GF-D8 (cell line): ENCODE measurements at regions not wholly inside any gene's neighbourhood (a gene's known extent, or its start where the extent isn't known, plus 50 kb on each side); places are given as distances from the start of the nearest gene placed in this dataset.
"Not testable (repeated sequence)": the region's sequence is repeated elsewhere in the genome, so short reads cannot be mapped to it uniquely, and the experiment has no call there.

Experiments
- DNase-seq: peaks from one replicate; lab custom pipeline; 2025; lab: John Stamatoyannopoulos, UW

DNA sequence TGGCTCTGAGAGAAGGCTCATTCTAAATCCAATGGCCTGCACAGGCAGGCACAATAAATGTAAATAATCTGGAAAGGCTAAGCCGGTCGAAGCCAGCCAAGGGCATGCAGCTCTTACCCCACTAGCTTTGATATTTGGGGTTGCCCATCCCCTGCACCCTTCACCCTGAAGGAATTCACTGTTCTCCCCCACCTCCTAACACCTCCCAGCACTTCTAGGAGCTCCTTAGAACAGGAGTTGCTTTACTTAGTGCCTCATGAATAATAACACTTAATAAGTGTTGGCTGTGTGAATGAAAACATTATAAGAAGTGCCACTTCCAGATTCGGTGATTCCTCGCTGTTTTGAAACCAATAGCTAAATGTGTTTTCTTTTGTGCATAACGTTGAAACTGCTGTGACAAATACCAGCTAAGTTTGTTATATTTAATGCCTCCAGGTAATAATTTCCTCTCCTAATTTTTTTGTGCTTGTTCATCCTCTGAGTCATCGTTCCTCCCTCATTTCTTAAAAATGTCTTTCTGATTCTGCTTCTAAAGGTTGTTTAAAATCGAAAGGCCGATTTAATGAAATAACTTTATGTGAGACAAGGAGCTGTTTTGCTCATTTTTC lies 458.8 kb downstream of the METTL4 start:
- DNase-seq, result no peak

- no peak for DNase-seq
Measured at GRCh38 chr18:2114289-2114688, 457.0 kb downstream of the METTL4 start.

DNA sequence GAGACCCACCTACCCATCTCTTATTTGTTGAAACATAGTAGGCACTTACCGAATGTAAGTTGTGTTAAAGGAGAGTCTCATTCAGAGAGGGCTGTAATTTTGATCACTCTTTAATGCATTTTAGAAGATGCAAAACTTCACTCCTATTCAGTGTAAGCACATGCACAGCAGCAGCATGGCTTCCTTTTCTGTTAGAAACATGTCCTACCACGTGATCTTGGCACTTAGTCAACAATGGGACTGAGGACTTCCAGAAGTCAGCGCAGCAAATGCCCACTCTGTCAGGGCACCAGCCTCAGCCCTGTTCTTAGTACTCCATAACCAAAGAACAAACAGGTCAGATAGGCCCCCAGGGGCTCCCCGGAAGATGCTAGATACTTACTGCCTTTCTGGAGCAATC lies 456.5 kb downstream of the METTL4 start:
- no peak for DNase-seq

DNA sequence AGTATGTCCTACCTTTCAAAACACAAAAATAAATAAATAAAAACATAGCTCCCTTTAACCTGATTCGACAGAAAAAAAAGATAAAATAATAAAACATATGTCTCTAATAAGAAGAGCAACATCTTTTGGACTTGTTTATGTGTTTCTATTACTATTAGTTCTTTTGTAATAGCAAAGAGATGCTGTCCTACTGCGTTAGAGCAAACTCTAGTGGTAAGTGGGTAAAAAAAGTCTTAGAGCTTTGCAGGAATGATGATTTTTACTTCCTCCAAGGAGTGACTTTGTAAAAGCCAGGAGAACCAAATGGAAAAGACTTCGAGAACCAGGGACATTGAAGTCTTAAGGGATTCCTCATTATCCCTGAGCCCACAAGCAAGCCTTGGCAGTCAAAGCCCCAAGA lies 450.1 kb downstream of the METTL4 start:
- DNase-seq, result no peak

GRCh38 chr18:2123077-2123476 lies 448.2 kb downstream of the METTL4 start:
- no peak for DNase-seq

GRCh38 chr18:2134364-2134763 lies 436.9 kb downstream of the METTL4 start:
- DNase-seq, result no peak

DNA sequence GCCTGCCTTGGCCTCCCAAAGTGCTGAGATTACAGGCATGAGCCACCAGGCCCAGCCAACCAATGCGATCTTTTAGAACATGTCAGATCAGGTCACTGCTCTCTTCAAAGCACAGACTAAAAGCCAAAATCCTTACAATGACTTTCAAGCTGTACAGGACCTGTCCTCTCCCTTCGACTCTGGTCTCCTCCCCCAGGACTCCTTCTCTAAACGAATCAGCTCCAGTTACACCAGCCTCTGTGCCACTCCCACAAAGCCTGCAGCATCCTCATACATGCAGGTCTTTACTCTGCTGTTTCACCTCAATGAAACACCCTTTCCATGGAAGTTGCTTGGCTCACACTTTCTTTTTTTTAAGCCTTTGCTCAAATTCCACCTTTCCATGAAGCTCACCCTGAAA lies 436.0 kb downstream of the METTL4 start:
- DNase-seq, result no peak

GRCh38 chr18:2138552-2138951 lies 432.8 kb downstream of the METTL4 start:
- DNase-seq, result no peak

DNA sequence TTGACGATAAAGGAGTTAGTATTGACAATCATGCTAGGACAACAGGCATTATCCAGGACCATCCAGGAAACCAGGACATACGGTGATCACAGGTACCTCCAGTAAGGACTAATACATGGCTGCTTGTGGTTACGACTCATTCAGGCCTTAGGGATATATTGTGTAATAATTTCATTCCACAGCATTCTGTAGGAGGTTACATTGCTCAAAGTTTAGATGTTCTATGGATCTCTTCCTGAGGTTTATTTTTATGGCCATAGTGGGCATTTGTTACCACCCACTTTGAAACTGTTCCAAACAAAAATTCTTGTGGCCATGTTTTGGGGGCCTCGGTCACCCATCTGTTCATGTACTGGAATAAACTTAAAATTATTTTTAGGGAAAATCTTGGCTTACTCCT lies 431.6 kb downstream of the METTL4 start:
- no peak for DNase-seq

DNA sequence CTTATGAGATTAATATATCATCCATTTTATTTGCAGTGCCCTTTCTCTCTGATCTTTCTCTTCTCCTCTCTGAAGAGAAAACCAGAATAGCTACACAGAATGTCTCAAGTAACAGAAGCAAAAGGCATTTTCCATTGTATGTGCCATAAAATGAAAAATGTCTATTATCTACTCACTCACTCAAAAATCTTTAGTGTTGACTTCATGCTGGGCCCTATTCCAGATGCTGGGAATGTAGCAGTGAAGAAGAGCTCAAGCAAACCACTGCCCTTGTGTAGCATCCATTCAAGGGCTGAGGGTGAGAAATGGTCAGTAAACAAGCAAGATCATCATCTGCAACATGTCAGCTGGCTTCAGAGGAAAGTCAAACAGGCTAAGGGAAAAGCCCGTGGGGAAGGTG lies 427.7 kb downstream of the METTL4 start:
- DNase-seq, result no peak

DNA sequence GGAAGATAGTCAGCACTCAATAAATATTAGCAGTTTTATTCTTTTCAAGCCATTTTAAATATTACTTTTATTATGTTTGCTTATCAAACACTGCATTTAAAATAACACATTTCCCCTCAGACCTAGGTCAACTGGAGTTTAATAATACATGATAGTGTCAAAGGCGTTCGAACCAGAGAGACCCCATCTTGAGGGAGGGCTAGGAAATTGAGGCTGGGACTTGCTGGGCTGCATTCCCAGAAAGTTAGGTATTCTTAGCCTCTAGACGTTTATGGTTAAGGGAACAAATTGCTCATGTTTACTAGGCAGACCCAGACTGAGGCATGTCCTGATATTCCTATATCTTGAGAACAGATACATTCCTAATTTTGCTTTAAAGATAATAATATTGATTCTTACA lies 426.5 kb downstream of the METTL4 start:
- no peak for DNase-seq

- DNase-seq, result no peak
Measured at GRCh38 chr18:2146092-2146491, 425.2 kb downstream of the METTL4 start.

DNA sequence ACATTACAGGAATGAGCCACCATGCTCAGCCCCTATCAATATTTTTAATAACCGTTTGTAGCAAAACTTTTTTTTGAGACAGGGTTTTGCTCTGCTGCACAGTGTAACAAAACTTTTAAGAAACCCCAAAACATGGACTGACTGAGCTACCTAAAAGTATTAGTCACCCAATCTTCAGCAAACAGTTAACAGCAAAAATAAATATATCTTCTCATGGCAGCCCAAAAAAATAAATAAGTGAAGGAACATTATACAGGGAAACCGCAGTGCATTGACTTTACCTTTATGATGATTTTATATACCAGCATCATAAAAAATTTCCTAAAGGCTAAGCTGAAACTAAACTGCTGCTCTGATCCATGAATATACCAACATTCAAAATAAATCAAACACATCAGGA lies 424.6 kb downstream of the METTL4 start:
- no peak for DNase-seq

DNA sequence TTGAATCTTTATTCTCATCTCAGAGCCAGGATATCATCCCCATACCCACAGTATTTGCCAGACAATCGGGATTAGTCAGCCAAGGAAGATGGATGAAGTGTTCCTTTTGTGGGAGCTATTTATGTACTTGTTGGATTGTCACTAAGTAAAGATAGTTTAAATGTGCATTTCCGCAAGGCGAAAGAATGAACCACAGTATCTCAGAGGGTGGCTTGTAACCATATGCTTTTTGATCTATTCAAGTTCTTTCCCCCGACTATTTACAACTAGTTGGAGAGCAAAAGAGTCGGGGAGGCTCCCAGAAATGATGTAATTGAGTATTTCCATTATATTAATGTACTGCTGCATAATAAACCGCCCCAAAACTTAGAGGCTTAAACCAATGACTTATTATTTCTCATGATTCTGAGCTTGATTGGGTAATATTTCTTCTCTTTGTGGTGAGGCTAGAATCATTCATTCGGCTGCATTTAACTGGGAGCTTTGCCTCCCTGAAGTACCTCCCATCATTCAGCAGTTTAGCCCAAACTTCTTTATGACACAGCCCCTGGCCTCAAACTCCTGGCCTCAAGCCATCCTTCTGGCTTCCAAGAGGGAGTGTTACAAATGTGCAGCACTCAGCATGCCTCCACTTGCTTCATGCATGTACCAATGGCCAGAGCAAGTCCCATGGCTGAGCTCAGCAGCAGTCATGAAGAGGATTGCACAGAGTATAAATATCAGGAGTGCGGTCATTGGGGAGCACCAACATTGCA lies 423.7 kb downstream of the METTL4 start:
- DNase-seq, result no peak

- DNase-seq, result no peak
Measured at GRCh38 chr18:2148823-2149222, 422.5 kb downstream of the METTL4 start.

DNA sequence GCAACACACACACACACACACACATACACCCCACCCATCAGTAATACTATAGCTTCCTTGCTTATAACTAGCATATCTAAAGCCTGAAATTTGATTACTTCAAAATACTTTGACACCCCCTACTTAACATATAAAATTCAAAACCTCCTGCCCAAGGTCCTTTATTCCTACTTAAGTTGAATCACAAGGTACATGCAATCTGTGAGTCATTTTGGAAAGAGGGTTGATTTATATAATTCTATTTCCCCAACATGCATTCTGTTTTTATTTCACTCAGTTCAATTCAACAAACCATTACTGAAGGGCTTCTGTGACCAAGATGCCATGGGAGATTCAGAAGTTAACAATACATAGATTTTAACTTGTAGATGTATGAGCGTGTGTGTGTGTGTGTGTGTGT lies 420.7 kb downstream of the METTL4 start:
- no peak for DNase-seq

- no peak for DNase-seq
Measured at GRCh38 chr18:2154278-2154677, 417.0 kb downstream of the METTL4 start.

GRCh38 chr18:2164644-2165550 lies 406.4 kb downstream of the METTL4 start:
- no peak for DNase-seq

DNA sequence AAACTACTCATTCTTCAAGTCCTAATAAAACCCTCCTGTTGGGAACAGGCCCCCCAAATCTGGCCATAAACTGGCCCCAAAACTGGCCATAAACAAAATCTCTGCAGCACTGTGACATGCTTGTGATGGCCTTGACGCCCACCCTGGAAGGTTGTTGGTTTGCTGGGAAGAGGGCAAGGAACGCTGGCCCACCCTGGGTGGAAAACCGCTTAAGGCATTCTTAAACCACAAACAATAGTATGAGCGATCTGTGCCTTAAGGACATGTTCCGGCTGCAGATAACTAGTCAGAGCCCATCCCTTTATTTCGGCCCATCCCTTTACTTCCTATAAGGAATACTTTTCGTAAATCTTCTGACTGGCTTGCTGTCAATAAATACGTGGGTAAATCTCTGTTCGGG lies 404.4 kb downstream of the METTL4 start:
- DNase-seq, result not testable (repeated sequence)

GRCh38 chr18:2168022-2168421 lies 403.3 kb downstream of the METTL4 start:
- no peak for DNase-seq

DNA sequence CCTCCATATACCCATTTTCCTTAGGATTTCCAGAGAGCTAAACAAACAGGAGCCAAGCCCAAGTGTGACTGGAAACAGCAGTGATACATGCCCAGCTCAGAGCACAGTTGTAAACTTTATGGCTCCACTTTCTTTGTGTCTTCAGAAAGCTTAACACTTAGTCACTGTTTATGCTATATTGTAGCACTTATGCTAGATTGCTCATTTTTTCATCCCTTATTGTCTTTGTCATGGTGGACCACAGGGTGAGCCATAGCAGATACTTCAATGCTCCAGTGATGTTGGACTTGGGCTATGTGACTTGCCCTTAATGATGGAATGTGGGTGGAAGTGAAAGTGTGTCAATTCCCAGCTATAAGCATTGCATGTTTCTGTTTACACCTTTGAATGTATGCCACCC lies 401.6 kb downstream of the METTL4 start:
- no peak for DNase-seq

GRCh38 chr18:2171840-2172625 lies 399.3 kb downstream of the METTL4 start:
- DNase-seq, result no peak
